Stimulated activated CD8-positive, alpha-beta memory T cell treated with anti-CD3 and anti-CD28 coated beads, Interleukin-12 subunit alpha, Interleukin-12 subunit beta, amount 100 ng/mL, for 24 hours (primary cell): ENCODE measurements at regions not wholly inside any gene's neighbourhood (a gene's known extent, or its start where the extent isn't known, plus 50 kb on each side); places are given as distances from the start of the nearest gene placed in this dataset.

Experiments
- DNase-seq: peaks from one replicate; pipeline ENCODE4 v3.0.0-alpha.2; 2020; ENCODE audit errors: extremely low read depth

DNA sequence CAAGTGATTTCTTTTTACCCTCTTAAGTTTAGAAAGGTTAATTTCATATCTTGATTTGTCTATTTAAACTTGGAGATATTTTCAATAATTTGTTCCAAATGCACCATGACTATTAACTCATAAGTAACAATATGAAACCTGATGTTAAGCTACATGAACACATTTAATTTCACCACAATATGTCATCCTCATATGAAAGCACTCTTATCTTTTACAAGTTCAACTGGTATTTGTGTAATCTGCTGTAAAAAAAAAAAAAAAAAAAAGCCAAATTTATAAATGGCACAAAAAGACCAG lies 110.4 kb downstream of the HFE start:
- no peak for DNase-seq

DNA sequence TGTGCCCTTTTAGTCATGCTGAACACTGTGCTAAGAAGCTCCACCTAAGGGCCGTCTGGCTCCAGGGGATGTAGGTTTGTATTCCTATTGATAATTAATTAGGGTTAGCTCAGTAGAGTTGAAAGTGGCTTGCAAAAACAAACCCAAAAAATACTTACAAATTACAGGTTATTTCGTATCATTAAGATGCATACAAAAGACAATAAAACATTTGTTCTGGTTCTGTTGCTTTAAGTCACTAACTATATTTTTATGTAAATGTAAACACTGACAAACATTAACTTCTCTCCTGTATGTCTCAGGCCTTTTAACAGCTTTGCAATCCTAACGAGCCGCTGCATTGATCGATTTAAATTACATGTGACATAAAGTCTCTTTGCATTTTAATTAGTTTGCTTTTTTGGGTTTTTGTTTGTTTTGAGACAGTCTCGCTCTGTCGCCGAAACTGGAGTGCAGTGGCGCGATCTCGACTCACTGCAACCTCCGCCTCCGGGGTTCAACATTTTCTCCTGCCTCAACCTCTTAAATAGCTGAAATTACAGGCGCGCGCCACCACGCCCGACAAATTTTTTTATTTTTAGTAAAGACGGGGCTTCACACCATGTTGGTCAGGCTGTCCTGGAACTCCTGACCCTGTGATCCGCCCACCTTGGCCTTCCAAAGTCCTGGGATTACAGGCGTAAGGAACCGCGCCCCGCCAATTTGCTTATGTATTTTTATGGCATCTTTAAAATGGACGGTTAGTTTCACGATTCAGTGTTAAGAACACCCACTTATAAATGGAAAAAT lies 110.9 kb downstream of the HFE start:
- DNase-seq, result no peak

DNA sequence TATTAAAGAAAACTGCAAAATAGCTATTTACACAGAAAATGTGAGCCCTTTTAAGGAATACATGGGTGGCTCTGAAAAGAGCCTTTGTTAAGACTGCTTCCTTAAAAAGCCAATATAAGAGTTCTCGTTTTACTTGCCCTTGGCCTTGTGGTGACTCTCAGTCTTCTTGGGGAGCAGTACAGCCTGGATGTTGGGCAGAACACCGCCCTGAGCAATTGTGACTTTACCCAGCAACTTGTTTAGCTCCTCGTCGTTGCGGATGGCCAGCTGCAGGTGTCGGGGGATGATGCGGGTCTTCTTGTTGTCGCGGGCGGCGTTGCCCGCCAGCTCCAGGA lies 111.5 kb downstream of the HFE start:
- no peak for DNase-seq

DNA sequence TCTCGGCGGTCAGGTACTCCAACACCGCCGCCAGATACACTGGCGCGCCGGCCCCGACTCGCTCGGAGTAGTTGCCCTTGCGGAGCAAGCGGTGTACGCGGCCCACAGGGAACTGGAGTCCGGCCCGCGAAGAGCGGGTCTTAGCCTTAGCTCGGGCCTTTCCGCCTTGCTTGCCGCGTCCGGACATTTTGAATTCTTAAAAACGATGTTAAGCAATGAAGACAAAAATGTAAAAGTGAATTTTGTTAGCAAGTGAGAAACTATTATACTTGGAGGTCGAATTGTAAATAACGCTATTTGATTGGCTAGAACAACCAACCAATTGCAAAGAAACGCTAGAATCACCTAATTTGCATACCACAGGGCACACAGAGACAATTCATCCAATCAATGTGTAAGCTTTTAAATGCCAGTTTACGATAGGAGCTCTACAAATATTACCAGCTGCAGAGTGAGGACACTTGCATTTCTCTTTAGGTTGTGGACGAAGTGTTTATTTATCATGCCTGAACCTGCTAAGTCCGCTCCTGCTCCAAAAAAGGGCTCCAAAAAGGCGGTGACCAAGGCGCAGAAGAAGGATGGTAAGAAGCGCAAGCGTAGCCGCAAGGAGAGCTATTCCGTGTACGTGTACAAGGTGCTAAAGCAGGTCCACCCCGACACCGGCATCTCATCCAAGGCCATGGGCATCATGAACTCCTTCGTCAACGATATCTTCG lies 112.0 kb downstream of the HFE start:
- DNase-seq, result no peak

DNA sequence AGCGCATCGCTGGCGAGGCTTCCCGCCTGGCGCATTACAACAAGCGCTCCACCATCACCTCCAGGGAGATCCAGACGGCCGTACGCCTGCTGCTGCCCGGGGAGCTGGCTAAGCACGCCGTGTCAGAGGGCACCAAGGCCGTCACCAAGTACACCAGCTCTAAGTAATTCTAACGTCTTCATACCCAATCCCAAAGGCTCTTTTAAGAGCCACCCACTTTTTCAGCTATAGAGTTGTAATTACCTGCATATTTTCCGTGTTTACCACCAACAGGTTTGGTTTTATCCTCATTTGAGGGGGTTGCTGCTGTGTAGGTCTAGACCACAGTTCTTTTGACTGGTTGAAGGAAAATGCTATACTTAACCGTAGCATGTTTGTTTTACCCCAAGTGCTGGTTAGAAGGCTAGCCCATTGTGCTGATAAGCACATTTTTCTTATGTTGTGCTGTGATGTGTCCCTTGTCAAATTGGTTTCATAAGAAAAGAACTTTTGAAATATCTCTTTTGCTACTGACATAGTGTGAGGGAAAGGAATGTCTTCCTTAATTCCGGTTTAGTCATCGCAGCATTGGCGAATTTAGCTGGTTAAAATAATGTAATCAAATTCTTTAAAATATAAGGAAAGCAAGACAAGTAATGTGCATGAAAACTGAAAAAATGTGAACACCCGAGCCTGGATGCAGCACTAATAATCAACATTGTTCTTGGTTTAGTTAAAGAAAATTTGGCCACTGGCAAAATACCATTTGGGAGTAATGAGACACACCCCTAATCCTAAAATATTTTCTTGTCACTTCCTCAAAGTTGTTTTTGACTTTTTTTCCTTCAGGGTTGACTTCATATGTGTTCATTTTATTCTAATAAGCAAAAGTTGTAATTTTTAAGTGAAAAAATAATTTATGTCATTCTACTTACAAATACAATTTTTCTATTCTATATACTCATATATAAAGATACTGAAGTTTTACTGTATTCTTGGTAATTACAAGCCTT lies 112.8 kb downstream of the HFE start:
- no peak for DNase-seq

DNA sequence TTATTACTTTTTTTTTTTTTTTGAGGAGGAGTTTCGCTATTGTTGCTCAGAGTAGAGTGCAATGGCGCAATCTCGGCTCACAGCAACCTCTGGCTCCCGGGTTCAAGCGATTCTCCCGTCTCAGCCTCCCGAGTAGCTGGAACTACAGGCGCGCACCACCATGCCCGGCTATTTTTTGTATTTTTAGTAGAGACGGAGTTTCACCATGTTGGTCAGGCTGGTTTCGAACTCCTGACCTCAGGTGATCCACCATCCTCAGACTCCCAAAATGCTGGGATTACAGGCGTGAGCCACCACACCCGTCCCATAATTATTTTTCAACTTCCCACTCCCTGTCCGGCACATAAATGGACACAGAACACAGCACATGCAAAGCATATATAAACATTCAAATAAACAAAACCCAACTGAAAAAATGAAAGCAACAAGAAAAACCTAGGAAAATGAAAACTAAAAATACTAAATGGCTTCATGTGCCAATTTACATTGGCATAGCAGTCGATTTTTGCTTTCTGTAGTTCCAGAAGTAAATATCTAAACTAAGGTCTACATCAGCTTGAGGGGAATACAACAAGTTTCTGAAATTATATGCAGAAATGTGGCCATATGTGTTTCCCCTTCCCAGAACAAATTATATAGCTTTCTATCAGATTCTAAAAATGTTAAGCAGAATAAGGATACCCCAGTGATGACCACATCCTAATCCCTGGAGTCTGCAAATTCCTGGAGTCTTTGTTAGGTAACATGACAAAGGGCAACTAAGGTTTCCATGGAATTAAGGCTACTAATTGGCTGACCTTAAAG lies 113.9 kb downstream of the HFE start:
- DNase-seq, result no peak

DNA sequence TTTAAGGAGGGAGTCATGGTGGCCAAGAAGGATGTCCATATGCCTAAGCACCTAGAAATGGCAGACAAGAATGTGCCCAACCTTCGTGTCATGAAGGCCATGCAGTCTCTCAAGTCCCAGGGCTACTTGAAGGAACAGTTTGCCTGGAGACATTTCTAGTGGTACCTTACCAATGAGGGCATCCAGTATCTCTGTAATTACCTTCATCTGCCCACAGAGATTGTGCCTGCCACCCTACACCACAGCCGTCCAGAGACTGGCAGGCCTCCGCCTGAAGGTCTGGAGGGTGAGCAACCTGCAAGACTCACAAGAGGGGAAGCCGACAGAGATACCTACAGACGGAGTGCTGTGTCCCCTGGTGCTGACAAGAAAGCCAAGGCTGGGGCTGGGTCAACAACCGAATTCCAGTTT lies 115.0 kb downstream of the HFE start:
- no peak for DNase-seq

DNA sequence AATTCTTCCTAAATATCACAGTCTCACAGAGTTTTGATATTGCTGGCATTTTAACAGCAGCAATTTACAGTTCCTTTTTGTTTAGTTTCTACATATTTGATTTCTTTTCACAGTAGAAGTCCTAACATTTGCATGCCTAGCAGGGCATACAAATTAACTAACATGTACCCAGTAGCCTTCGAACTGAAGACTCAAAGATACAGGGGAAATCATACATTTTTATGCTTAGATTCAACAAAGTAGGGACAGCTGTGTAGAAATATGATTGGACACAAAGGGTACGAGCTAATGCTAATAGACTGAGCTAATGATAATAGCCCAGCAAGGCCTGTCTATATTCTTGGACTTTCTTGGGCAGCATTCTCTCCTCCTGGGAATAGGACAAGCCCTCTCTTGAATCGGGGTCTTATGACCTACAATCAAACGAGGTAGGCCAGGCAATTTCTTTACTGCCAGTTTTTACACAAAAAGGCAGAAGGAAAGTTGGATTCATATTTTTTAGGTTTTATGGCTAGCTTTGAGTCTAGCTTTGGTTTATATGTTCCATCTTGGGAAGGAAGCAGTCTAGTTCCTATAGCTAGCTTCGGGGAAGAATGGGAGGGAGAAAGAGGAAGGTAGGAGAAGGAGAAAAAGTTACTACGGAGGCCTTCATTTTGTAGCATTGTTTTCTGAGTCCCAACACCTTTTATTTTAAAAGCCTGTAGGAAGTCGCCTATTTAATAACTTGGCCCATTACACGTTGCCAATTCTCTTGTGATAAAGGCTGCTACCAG lies 115.8 kb downstream of the HFE start:
- DNase-seq, result no peak

DNA sequence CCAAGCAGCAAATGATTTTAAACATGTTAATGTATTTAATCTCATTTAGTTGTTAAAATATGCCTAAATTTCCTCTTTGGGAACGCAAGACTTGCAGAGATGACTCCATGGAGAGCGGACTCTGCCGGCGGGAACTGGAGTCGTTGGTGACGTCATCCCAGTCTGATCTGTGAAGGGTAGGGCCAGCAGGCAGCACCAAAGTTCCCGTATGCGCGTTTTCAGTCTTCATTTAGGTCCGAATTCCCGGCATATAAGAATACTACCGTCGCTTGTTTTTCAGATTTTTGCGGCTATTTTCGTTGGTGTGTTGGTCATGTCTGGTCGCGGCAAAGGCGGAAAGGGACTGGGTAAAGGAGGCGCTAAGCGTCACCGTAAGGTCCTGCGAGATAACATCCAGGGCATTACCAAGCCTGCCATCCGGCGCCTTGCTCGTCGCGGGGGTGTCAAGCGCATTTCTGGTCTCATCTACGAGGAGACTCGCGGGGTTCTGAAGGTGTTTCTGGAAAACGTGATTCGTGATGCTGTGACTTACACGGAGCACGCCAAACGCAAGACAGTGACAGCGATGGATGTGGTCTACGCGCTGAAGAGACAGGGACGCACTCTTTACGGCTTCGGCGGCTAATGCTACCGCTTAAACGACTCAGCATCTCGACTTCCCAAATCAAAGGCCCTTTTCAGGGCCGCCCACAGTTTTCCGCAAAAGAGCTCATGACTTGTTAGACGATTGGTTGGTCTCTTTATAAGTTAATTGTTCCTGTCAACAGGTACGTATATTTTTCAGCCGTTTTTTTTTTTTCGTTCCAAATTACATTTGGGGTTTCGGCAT lies 117.3 kb downstream of the HFE start:
- peak; percentile 62 for DNase-seq

DNA sequence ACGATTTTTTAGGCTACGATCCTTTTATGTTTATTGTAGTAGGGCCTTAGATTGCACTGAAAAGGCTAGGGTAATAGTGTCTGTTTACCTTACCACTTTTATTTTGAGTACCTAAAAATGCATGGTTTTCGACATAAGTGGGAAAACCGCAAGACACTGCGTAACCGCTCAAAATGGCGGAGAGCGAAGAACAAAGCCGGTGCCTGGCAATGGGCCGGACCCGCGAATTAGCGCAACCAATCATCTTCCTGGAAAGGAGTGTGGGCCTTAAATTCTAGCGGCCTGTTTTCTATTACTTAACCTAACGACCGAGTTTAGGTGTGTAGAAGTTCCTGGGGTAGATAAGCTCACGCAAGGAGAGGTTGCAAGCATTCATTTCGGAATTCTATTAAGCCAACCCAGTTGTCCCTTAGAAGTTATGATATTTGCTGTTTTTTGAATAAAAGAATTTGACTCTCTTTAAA lies 118.0 kb downstream of the HFE start:
- peak; percentile 61 for DNase-seq

DNA sequence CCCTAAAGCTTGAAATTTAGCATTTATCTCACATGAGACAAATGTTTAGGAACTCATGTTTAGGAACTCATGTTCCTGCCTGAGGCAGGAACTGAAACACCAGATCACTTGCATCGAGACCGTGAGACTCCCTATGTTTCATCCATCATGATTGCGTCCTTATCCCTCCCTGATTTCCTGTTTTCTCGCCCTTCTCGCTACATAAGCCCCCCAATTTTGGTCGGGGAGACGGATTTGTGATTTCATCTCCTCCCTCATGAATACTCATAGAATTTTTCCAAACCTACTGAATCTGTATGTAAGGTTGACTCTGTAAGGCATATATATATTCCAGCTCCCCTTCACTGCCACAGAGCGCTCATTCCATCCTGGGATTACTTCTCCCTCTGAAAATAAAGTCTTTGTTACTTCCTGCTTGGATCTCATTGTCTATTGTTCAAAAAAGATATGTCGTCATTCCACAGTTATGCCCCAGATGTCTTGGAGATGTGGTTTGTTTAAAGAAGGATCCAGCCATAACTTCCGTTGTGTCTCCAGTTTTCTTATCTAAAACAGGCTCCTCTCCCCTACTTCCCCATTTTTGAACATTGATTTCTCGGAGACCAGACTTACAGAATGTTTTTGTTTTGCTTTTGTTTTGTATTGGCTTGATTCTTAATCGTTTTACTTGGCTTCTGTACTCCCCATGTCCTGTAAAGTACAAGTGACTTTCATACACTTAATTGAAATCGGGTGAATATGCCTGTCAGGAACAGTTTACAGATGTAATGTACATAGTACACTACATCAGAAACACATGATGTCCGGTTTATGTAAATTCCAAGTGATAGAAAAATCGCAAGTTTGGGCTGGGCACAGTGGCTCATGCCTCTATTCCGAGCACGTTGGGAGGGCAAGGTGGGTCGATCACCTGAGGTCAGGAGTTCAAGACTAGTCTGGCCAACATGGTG lies 118.7 kb downstream of the HFE start:
- no peak for DNase-seq

DNA sequence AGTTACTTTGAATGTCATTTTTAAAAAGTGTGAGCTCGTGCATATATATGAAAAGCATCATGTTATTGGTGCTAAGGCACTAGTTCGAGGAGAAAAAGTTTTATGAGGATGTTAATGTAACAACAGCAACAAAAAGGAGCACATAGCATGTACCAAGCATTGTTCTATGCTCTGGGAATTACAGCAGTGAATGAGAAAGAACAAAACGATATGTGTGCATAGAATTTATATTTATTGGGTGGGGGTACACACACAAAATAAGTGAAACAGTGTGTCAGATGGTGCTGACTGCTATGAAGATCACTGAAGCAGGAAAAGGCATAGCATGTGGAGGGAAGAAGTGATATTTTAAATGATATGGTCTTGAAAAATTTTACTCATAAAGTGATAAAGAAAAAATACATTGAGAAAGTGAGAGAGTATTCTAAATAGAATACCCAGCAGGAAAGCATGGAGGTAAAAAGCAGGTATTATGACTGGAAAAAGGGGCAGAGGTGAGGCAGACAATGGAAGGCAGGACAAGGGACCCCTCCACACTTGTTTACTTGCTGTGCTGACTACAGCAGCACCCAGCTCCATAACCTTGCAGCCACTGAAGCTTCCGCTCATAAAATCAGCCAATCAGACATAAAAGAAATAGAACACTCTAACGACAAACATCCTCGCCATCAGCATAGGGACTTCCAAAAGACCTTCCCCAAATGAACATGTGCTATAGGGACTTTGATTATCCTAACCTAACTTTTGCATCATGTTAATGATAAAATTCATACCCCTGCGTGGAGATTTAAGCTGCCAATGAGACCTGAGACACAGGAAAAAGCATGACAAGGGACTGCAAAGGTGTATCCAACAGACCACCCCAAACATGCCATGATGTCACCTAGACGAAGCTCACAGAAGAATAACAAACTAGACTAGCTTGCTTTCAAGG lies 119.9 kb downstream of the HFE start:
- no peak for DNase-seq

DNA sequence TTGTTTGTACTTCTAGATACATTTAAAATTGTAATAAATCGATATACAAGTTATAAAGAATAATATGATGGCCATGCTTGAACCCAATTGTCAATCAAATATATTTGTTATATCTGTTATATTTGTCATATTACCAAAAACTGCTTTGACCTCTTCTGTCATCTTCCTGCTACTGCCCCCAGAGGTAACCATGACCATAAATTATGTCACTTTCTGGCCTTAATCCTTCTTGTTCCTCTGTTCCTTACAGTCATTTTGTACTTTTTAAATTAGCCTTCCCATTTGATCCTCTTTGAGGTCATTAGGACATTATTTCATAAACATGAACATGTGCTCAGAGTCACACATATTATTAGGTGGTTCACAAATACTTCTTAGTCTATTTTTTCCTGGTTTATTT lies 124.7 kb downstream of the HFE start:
- no peak for DNase-seq

DNA sequence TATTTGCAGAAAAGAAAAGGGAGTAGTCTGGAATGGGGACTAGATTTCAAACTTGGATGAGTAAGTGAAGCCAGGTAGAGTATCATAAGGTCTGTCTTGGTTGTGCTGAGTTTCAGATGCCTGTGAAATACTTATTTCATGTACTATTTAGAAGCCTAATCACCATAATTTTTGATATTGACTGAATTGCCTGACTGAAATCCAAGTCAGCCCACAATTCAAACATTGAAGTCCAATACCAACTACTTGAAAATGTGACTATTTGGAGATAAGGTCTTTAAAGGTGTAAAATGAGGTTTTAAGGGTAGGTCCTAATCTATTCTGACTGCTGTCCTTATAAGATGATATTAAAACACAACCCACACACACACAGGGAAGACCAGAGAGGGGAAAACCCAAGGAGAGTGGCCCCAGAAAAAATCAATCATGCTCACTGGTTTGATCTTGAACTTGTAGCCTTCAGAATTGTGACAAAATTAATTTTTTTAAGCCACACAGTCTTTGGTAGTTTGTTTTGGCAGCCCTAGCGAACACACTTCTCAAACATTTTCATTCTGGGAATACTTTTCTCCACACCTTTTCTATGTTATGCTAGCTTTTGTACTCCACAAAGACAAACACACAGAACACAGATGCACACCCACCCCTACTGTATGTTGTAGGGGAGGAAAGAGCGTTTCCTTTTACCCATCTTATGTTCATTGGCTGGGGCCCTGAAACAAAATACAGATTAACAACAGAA lies 126.3 kb downstream of the HFE start:
- no peak for DNase-seq

DNA sequence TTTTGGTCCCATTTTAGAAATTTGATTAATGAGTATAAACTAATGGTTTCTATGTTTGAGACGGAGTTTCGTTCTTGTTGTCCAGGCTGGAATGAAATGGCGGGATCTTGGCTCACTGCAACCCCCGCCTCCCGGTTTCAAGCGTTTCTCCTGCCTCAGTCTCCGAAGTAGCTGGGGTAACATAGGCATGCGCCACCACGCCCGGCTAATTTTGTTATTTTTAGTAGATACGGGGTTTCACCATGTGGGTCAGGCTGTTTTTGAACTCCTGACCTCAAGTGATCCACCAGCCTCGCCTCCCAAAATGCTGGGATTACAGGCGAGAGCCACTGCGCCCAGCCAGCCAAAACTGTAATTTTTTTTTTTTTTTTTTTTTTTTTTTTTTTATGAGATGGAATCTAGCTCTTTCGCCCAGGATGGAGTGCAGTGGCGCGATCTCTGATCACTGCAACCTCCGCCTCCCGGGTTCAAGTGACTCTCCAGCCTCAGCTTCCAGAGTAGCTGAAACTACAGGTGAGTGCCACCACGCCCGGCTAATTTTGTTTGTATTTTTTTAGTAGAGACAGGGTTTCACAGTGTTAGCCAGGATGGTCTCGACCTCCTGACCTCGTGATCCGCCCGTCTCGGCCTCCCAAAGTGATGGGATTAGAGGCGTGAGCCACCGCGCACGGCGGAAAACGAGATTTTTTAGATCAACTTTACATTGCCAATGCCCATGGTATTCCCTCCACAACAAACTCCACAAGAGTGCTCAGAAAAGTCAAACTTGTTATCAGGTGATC lies 127.8 kb downstream of the HFE start:
- no peak for DNase-seq
